Endothelial cell of umbilical vein (primary cell): ENCODE measurements at regions not wholly inside any gene's neighbourhood (a gene's known extent, or its start where the extent isn't known, plus 50 kb on each side); places are given as distances from the start of the nearest gene placed in this dataset.

Source experiments
- BruUV-seq: library from RNA; stranded (reverse); fragments of 400-500 nt; replicated peaks from 2 replicates; lab custom pipeline; 2021; lab: Mats Ljungman, UMichigan
- CTCF ChIA-PET: fragments of 300-600, 350-600 bp; sonication (Branson Sonifier 250); formaldehyde crosslinking; loops from one replicate; lab custom pipeline; 2021; ENCODE audit warnings: antibody characterized with exemption, inconsistent platforms; lab: Charles Lee
- POLR2A ChIA-PET: fragments of 300-600, 350-600 bp; sonication (Branson Sonifier 250); formaldehyde crosslinking; loops from one replicate; lab custom pipeline; 2021; ENCODE audit warnings: antibody characterized with exemption, inconsistent platforms; lab: Charles Lee
- DNase-seq: peaks from one replicate; pipeline ENCODE4 v3.0.0-alpha.2; 2011; ENCODE audit warnings: low read depth, low spot score
- FAIRE-seq: peaks from 2 replicates; lab custom pipeline; 2011; peaks lifted over from hg19 to GRCh38; lab: Jason Lieb, UNC
- H2AFZ ChIP-seq: 2 replicates; pipeline ENCODE4 v1.6.0; 2012; ENCODE audit warnings: low read depth, low read length, control low read depth, inconsistent platforms
- H3K27ac ChIP-seq: 2 replicates; pipeline ENCODE4 v1.5.1; 2011; ENCODE audit warnings: low read depth, mild to moderate bottlenecking, control low read depth, low read length, moderate library complexity; ENCODE audit not compliant: insufficient read depth
- H3K27me3 ChIP-seq, 2 experiments: 2 replicates each; pipeline versions ENCODE4 v1.6.0 to v1.6.1; 2011; ENCODE audit warnings: low read length in 2 of 2, mixed read lengths in 1 of 2; ENCODE audit not compliant: control insufficient read depth in 2 of 2, insufficient read depth in 2 of 2
- H3K36me3 ChIP-seq, 2 experiments: 2 replicates in 1 of 2; 3 replicates in 1 of 2; pipeline ENCODE4 v1.5.1; 2011; ENCODE audit warnings: low read length in 2 of 2, mild to moderate bottlenecking in 1 of 2, moderate library complexity in 1 of 2; ENCODE audit not compliant: control insufficient read depth in 2 of 2, insufficient read depth in 2 of 2; ENCODE audit errors: extremely low read depth in 1 of 2
- H3K4me1 ChIP-seq: 3 replicates; pipeline ENCODE4 v1.5.1; 2011; ENCODE audit warnings: mild to moderate bottlenecking, low read length; ENCODE audit not compliant: control insufficient read depth, insufficient read depth; ENCODE audit errors: extremely low read depth
- H3K4me2 ChIP-seq: 2 replicates; pipeline ENCODE4 v1.6.1; 2011; ENCODE audit warnings: low read length, control low read depth, mixed read lengths; ENCODE audit not compliant: insufficient read depth
- H3K4me3 ChIP-seq, 3 experiments: fragments of 200-600 bp in 1 of 3; sonication (generic), shearing (Covaris generic) in 1 of 3; replicated peaks in 1 of 3; 2 replicates each; pipeline ENCODE4 v1.5.1; 2011 to 2016; ENCODE audit warnings: control low read depth in 3 of 3, low read length in 3 of 3, mild to moderate bottlenecking in 2 of 3, inconsistent platforms in 1 of 3, low read depth in 1 of 3, moderate library complexity in 1 of 3; ENCODE audit not compliant: insufficient read depth in 1 of 3
- H3K79me2 ChIP-seq: 2 replicates; pipeline ENCODE4 v1.6.0; 2012; ENCODE audit warnings: low read length, inconsistent platforms; ENCODE audit not compliant: control insufficient read depth, insufficient read depth
- H3K9ac ChIP-seq: replicated peaks from 2 replicates; pipeline ENCODE3; 2011; ENCODE audit warnings: low read length, control low read depth; ENCODE audit not compliant: insufficient read depth; ENCODE audit errors: extremely low read depth
- H3K9me1 ChIP-seq: replicated peaks from 3 replicates; pipeline ENCODE4 v1.6.0; 2011; ENCODE audit warnings: mild to moderate bottlenecking, low read length; ENCODE audit not compliant: control insufficient read depth, insufficient read depth; ENCODE audit errors: extremely low read depth
- H3K9me3 ChIP-seq: replicated peaks from 2 replicates; pipeline ENCODE4 v1.5.1; 2012; ENCODE audit warnings: low read length, inconsistent platforms; ENCODE audit not compliant: control insufficient read depth, insufficient read depth
- H4K20me1 ChIP-seq: replicated peaks from 2 replicates; pipeline ENCODE3; 2011; ENCODE audit warnings: mild to moderate bottlenecking, low read length; ENCODE audit not compliant: control insufficient read depth, insufficient read depth; ENCODE audit errors: extremely low read depth
- EZH2 ChIP-seq: IDR thresholded peaks from 2 replicates; pipeline ENCODE4 v1.6.1; 2012; ENCODE audit warnings: borderline replicate concordance, low read depth, mild to moderate bottlenecking, moderate library complexity, low read length, inconsistent platforms; ENCODE audit not compliant: severe bottlenecking
- FOS ChIP-seq: IDR thresholded peaks from 2 replicates; pipeline ENCODE4 v1.6.1; 2011; ENCODE audit warnings: mild to moderate bottlenecking, low read length, moderate library complexity, borderline replicate concordance; ENCODE audit not compliant: insufficient read depth
- GATA2 ChIP-seq: IDR thresholded peaks from 2 replicates; pipeline ENCODE4 v1.7.0; 2011; ENCODE audit warnings: low read depth, mild to moderate bottlenecking, moderate library complexity, mixed read lengths, low read length; ENCODE audit not compliant: insufficient read length, insufficient read depth
- JUN ChIP-seq: IDR thresholded peaks from 2 replicates; pipeline ENCODE4 v1.6.1; 2011; ENCODE audit warnings: borderline replicate concordance, low read depth; ENCODE audit not compliant: insufficient read length, insufficient read depth
- MAX ChIP-seq: IDR thresholded peaks from 2 replicates; pipeline ENCODE4 v1.6.1; 2011; ENCODE audit not compliant: insufficient read depth, insufficient read length
- MYC ChIP-seq: IDR thresholded peaks from one replicate; pipeline ENCODE4 v1.6.1; 2011; ENCODE audit warnings: mild to moderate bottlenecking, low read depth, low read length
- POLR2A ChIP-seq: IDR thresholded peaks from 2 replicates; pipeline ENCODE4 v1.6.1; 2012; ENCODE audit warnings: low read depth, mild to moderate bottlenecking, control low read depth, low read length
- POLR2AphosphoS5 ChIP-seq: IDR thresholded peaks from 2 replicates; pipeline ENCODE4 v1.6.1; 2012; ENCODE audit warnings: low read depth, mild to moderate bottlenecking, control low read depth, low read length, moderate library complexity; ENCODE audit not compliant: insufficient read depth
- dilution Hi-C: fragments of 300-500 bp; cut with MboI; formaldehyde crosslinking; loops from one replicate; pipeline ENCODE4 v1.15.0; 2019; ENCODE audit warnings: low sequenced_read_pairs; ENCODE audit not compliant: extremely low pct_ligation_motif_present
- intact Hi-C: fragments of 100-400 bp; cut with micrococcal nuclease; formaldehyde crosslinking; loops from one replicate; pipeline ENCODE4 v1.10.0; 2022
- TF ChIP-seq, protein P1 (sequence below), 2 donors: IDR thresholded peaks; 1 replicate in 1 of 2; 2 replicates in 1 of 2; pipeline ENCODE4 v1.5.1; 2011; ENCODE audit warnings: low read length in 2 of 2, mild to moderate bottlenecking in 2 of 2, moderate library complexity in 2 of 2, control low read depth in 1 of 2, inconsistent platforms in 1 of 2, low read depth in 1 of 2; ENCODE audit not compliant: insufficient read depth in 1 of 2; ENCODE audit errors: extremely low read depth in 1 of 2

- Histone ChIP-seq H3K36me3 (no peaks in the 10 kb centered on the region), H3K27me3 (no peaks in the 10 kb centered on the region), H3K9me1 (no peaks in the 10 kb centered on the region), H4K20me1 (no peaks in the 10 kb centered on the region), H3K4me1 (no peaks in the 10 kb centered on the region), H3K4me3 (no peak overlapping the region), H3K9me3 (peaks cover 3% of the 10 kb centered on the region), H3K79me2 (no peaks in the 10 kb centered on the region), H3K27ac (no peak overlapping the region), H3K9ac (no peak overlapping the region), H2AFZ (no peak overlapping the region), H3K4me2 (no peak overlapping the region)
- no TSS peak for BruUV-seq
- no peak for DNase-seq
- POLR2A ChIA-PET = no interaction called here
- no peak for FAIRE-seq
- TF ChIP-seq, protein P1, sequence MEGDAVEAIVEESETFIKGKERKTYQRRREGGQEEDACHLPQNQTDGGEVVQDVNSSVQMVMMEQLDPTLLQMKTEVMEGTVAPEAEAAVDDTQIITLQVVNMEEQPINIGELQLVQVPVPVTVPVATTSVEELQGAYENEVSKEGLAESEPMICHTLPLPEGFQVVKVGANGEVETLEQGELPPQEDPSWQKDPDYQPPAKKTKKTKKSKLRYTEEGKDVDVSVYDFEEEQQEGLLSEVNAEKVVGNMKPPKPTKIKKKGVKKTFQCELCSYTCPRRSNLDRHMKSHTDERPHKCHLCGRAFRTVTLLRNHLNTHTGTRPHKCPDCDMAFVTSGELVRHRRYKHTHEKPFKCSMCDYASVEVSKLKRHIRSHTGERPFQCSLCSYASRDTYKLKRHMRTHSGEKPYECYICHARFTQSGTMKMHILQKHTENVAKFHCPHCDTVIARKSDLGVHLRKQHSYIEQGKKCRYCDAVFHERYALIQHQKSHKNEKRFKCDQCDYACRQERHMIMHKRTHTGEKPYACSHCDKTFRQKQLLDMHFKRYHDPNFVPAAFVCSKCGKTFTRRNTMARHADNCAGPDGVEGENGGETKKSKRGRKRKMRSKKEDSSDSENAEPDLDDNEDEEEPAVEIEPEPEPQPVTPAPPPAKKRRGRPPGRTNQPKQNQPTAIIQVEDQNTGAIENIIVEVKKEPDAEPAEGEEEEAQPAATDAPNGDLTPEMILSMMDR (IDR thresholded peaks at IDR 0.05; ENCODE audit: extremely low read depth in 1 of 2, insufficient read depth in 1 of 2, low read depth in 1 of 2, low read length in 2 of 2) = no peak
- TF ChIP-seq GATA2 (no peak), POLR2AphosphoS5 (no peak), MYC (no peak), MAX (no peak)
- intact Hi-C loops (no loop called here), dilution Hi-C loops (no loop called here)
- CTCF ChIA-PET = no interaction called here
These were observed 341.3 kb downstream of the TEX29 start for GRCh38 chr13:111661776-111662175.

- FAIRE-seq (no peak), DNase-seq (no peak)
- Histone ChIP-seq H4K20me1 (no peaks in the 10 kb centered on the region), H3K27me3 (no peaks in the 10 kb centered on the region), H3K27ac (no peak overlapping the region), H3K36me3 (no peaks in the 10 kb centered on the region), H3K4me2 (no peak overlapping the region), H3K4me3 (no peak overlapping the region), H3K4me1 (no peaks in the 10 kb centered on the region), H3K9me3 (peaks cover 3% of the 10 kb centered on the region), H2AFZ (no peak overlapping the region), H3K9me1 (no peaks in the 10 kb centered on the region), H3K79me2 (no peaks in the 10 kb centered on the region), H3K9ac (no peak overlapping the region)
- CTCF ChIA-PET = no interaction called here
- dilution Hi-C loops (no loop called here), intact Hi-C loops (no loop called here)
- POLR2A ChIA-PET = no interaction called here
- no TSS peak for BruUV-seq
- no peak for TF ChIP-seq GATA2
- TF ChIP-seq POLR2A = no peak
- TF ChIP-seq FOS = no peak
- TF ChIP-seq MAX = no peak
- TF ChIP-seq MYC = no peak
- no peak for TF ChIP-seq POLR2AphosphoS5
- no peak for TF ChIP-seq JUN
- no peak for TF ChIP-seq EZH2
- TF ChIP-seq, protein P1 (IDR thresholded peaks at IDR 0.05; ENCODE audit: extremely low read depth in 1 of 2, insufficient read depth in 1 of 2, low read depth in 1 of 2, low read length in 2 of 2) = no peak
These were observed 342.0 kb downstream of the TEX29 start for GRCh38 chr13:111662451-111662850.
